HL-60 (cell line): ENCODE measurements at regions not wholly inside any gene's neighbourhood (a gene's known extent, or its start where the extent isn't known, plus 50 kb on each side); places are given as distances from the start of the nearest gene placed in this dataset.

Source experiments
- GABPA ChIP-seq: IDR thresholded peaks from 2 replicates; pipeline ENCODE4 v1.6.1; 2012; ENCODE audit warnings: low read depth
- POLR2AphosphoS5 ChIP-seq: IDR thresholded peaks from 2 replicates; pipeline ENCODE4 v1.6.1; 2012; ENCODE audit warnings: low read depth
- TF ChIP-seq, protein P1 (sequence below): IDR thresholded peaks from one replicate; pipeline ENCODE4 v1.5.1; 2011; ENCODE audit warnings: low read length, control low read depth, inconsistent platforms; ENCODE audit not compliant: insufficient read depth

DNA sequence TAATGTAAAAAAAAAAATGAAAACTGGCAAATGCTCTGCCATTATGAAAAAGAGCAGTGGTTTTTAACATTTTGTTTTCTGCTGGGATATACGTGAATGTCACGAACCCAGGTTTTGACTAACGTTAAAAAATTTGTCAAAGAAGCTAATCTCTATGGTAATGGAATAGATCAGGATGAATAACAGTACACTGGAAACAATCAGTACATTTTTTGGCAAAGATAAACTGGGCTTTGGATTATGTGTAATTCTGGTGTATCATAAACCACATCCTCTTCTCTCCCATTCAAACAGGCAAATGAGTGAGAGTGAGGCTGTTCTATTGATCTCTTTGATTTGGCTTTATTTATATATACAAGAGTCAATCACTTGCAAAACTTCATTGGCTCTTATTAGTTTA, 207.0 kb upstream of the IRX3 start:
- TF ChIP-seq, protein P1, sequence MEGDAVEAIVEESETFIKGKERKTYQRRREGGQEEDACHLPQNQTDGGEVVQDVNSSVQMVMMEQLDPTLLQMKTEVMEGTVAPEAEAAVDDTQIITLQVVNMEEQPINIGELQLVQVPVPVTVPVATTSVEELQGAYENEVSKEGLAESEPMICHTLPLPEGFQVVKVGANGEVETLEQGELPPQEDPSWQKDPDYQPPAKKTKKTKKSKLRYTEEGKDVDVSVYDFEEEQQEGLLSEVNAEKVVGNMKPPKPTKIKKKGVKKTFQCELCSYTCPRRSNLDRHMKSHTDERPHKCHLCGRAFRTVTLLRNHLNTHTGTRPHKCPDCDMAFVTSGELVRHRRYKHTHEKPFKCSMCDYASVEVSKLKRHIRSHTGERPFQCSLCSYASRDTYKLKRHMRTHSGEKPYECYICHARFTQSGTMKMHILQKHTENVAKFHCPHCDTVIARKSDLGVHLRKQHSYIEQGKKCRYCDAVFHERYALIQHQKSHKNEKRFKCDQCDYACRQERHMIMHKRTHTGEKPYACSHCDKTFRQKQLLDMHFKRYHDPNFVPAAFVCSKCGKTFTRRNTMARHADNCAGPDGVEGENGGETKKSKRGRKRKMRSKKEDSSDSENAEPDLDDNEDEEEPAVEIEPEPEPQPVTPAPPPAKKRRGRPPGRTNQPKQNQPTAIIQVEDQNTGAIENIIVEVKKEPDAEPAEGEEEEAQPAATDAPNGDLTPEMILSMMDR, result no peak
- no peak for TF ChIP-seq GABPA
- no peak for TF ChIP-seq POLR2AphosphoS5
